ENCODE measurements at regions not wholly inside any gene's neighbourhood (a gene's known extent, or its start where the extent isn't known, plus 50 kb on each side); places are given as distances from the start of the nearest gene placed in this dataset.

- TF ChIP-seq POLR2A (IDR thresholded peaks at IDR 0.05) (no peak), CTCF (IDR thresholded peaks at IDR 0.05) (no peak)
Measured at GRCh38 chr2:37873229-37873628, 51.9 kb upstream of the RMDN2 start.

All from transverse colon (tissue), 3 donors.